ENCODE measurements at regions not wholly inside any gene's neighbourhood (a gene's known extent, or its start where the extent isn't known, plus 50 kb on each side); places are given as distances from the start of the nearest gene placed in this dataset.

DNA sequence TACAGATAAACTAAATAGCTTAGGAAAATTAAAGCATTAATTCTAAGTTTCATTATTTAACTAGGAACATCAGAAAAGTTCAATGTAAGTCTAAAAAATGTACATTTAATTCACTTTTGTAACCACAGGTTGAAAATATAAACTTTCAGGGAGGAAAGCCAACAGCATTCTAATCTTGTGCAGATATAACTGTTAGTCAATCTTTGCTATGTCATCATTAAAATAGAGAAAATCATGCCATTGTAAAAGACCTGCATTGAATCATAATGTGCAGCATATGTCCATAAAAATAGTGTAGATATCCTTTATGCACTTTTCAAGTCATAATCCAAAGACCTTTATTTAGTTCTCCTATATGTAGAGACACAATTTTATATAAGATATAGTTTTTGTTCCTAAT lies 207.3 kb downstream of the ALG10B start:
- ATAC-seq (no peak), FAIRE-seq (no peak), DNase-seq (ENCODE audit: extremely low read depth in 1 of 4, low spot score in 3 of 4) (no peak)
- no TSS peak for BruUV-seq (replicated peaks)
- Histone ChIP-seq H3K27me3 (ENCODE audit: control insufficient read depth in 2 of 2, insufficient read depth in 2 of 2, low read length in 2 of 2) (no peaks in the 10 kb centered on the region), H3K9ac (ENCODE audit: insufficient read depth in 1 of 2, low read depth in 2 of 2, low read length in 2 of 2) (no peak overlapping the region), H3K9me1 (ENCODE audit: control insufficient read depth, insufficient read depth, low read length) (no peaks in the 10 kb centered on the region), H3K79me2 (ENCODE audit: control insufficient read depth, insufficient read depth, low read length) (no peaks in the 10 kb centered on the region), H3K4me2 (ENCODE audit: insufficient read depth, low read length) (no peak overlapping the region), H3K4me1 (replicated peaks in 1 of 2; ENCODE audit: control insufficient read depth in 2 of 2, insufficient read depth in 2 of 2, low read length in 2 of 2) (no peaks in the 10 kb centered on the region), H4K20me1 (replicated peaks; ENCODE audit: control insufficient read depth, insufficient read depth, low read length) (no peaks in the 10 kb centered on the region), H2AFZ (ENCODE audit: low read depth, low read length) (no peak overlapping the region), H3K9me3 (replicated peaks; ENCODE audit: control insufficient read depth, insufficient read depth, low read depth, low read length) (0 out of 2 replicates have a peak, but pooled peaks cover 2% of the 10 kb centered on the region), H3K4me3 (no peak overlapping the region), H3K36me3 (ENCODE audit: control insufficient read depth, insufficient read depth, low read length) (no peaks in the 10 kb centered on the region), H3K27ac (ENCODE audit: extremely low read depth, low read depth, low read length) (no peak overlapping the region)
- intact Hi-C loops (cut with micrococcal nuclease), result no loop called here
- CTCF ChIA-PET (ENCODE audit: low intra/inter-chr PET ratio), result no interaction called here
- no peak for TF ChIP-seq JUND (IDR thresholded peaks at IDR 0.05; ENCODE audit: borderline replicate concordance, low read depth, low read length)
- no peak for TF ChIP-seq JUND (tag; IDR thresholded peaks at IDR 0.05; ENCODE audit: borderline replicate concordance, low read depth, low read length)
- TF ChIP-seq LARP7 (IDR thresholded peaks at IDR 0.05), result no peak
- TF ChIP-seq ZNF175 (CRISPR knock-in tag; IDR thresholded peaks at IDR 0.05; ENCODE audit: low read depth), result no peak
- TF ChIP-seq MCM5 (IDR thresholded peaks at IDR 0.05; ENCODE audit: low read depth), result no peak
- TF ChIP-seq HLTF (IDR thresholded peaks at IDR 0.05), result no peak
- no peak for TF ChIP-seq CSDE1 (IDR thresholded peaks at IDR 0.05)
- TF ChIP-seq ZNF23 (CRISPR knock-in tag; IDR thresholded peaks at IDR 0.05), result no peak
- TF ChIP-seq CBFA2T2 (conservative IDR thresholded peaks at IDR 0.05), result no peak
- TF ChIP-seq CBX8 (IDR thresholded peaks at IDR 0.05; ENCODE audit: borderline replicate concordance, extremely low read depth, low read depth, low read length, poor library complexity, severe bottlenecking), result no peak
- TF ChIP-seq PHF20 (IDR thresholded peaks at IDR 0.05; ENCODE audit: partially characterized antibody), result no peak
- no peak for TF ChIP-seq HIVEP1 (CRISPR knock-in tag; IDR thresholded peaks at IDR 0.05)
- no peak for TF ChIP-seq ZNF764 (CRISPR knock-in tag; IDR thresholded peaks at IDR 0.05; ENCODE audit: low read depth)
- POLR2A ChIA-PET, result no interaction called here
- in situ Hi-C loops (cut with MboI), result no loop called here
